Subcutaneous abdominal adipose tissue (tissue), 5 donors: ENCODE measurements at regions not wholly inside any gene's neighbourhood (a gene's known extent, or its start where the extent isn't known, plus 50 kb on each side); places are given as distances from the start of the nearest gene placed in this dataset.

Experiments used
- H3K27ac ChIP-seq: one replicate; pipeline ENCODE4 v1.7.0; 2013; ENCODE audit warnings: low read depth, mild to moderate bottlenecking, inconsistent platforms, low read length, moderate library complexity
- H3K27me3 ChIP-seq, 5 donors: one replicate each; pipeline ENCODE4 v1.7.0; 2013; ENCODE audit warnings: low read length in 5 of 5, inconsistent platforms in 1 of 5; ENCODE audit not compliant: control insufficient read depth in 5 of 5, insufficient read depth in 4 of 5
- H3K36me3 ChIP-seq, 5 donors: one replicate each; pipeline ENCODE4 v1.7.0; 2013; ENCODE audit warnings: low read length in 5 of 5; ENCODE audit not compliant: control insufficient read depth in 5 of 5, insufficient read depth in 5 of 5
- H3K4me1 ChIP-seq, 5 donors: one replicate each; pipeline ENCODE4 v1.7.0; 2013; ENCODE audit warnings: low read length in 5 of 5, mild to moderate bottlenecking in 3 of 5, moderate library complexity in 1 of 5; ENCODE audit not compliant: control insufficient read depth in 5 of 5, insufficient read depth in 5 of 5
- H3K4me3 ChIP-seq, 5 donors: one replicate each; pipeline ENCODE4 v1.7.0; 2013; ENCODE audit warnings: low read length in 5 of 5, low read depth in 1 of 5
- H3K9ac ChIP-seq, 5 donors: one replicate each; pipeline ENCODE4 v1.7.0; 2013; ENCODE audit warnings: low read length in 5 of 5, mild to moderate bottlenecking in 4 of 5, moderate library complexity in 3 of 5
- H3K9me3 ChIP-seq, 5 donors: one replicate each; pipeline ENCODE4 v1.7.0; 2013; ENCODE audit warnings: low read length in 5 of 5; ENCODE audit not compliant: control insufficient read depth in 5 of 5
- donor health status: healthy.
- donor health status: healthy.
- donor health status: healthy.
- donor health status: healthy.
- donor health status: healthy.

DNA sequence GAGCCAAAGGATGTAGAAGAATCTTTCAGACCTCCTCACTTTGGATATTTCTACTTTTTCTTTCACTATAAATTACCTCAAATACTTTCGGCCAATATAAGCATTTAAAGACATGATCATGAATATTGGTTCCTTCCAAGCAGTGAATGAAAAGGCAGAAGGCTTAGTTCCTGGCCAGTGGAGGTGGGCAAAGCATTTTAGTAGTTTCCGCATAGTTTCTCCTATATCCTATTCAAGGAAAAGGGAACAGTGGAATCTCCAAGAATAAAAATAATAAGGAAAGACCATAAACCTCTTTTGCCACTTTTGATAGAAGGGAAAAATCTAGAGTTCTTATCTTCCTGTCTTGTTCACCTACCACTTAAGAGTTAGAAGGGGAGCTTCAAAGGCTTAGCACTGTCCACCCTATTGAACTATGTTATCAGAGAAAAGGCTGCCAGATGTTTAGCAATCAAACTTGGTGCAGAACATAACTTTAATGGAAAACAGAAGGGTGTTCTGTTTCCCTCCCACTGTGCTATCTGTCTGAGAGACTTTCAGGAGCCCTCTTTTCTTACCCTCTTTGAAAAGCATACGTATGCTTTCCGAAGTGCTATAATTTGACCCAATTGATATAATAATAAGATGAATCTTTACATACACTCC, 155.6 kb upstream of the DPH6 start:
- peaks cover 1 to 27% (median 11%) of the 10 kb centered on the region in 5 donors for H3K4me1 ChIP-seq
- H3K27ac ChIP-seq = no peak overlapping the region
- no peaks in the 10 kb centered on the region for H3K9me3 ChIP-seq
- no peak overlapping the region for H3K9ac ChIP-seq
- H3K36me3 ChIP-seq = no peaks in the 10 kb centered on the region
- no peaks in the 10 kb centered on the region for H3K27me3 ChIP-seq
- no peak overlapping the region for H3K4me3 ChIP-seq

- Histone ChIP-seq H3K4me1 (peaks cover 1 to 13% (median 11%) of the 10 kb centered on the region in 5 donors), H3K36me3 (no peaks in the 10 kb centered on the region), H3K9me3 (no peaks in the 10 kb centered on the region), H3K27me3 (no peaks in the 10 kb centered on the region), H3K4me3 (no peak overlapping the region), H3K9ac (no peak overlapping the region), H3K27ac (no peak overlapping the region)
Observed at GRCh38 chr15:35702946-35703495, 157.1 kb upstream of the DPH6 start.

DNA sequence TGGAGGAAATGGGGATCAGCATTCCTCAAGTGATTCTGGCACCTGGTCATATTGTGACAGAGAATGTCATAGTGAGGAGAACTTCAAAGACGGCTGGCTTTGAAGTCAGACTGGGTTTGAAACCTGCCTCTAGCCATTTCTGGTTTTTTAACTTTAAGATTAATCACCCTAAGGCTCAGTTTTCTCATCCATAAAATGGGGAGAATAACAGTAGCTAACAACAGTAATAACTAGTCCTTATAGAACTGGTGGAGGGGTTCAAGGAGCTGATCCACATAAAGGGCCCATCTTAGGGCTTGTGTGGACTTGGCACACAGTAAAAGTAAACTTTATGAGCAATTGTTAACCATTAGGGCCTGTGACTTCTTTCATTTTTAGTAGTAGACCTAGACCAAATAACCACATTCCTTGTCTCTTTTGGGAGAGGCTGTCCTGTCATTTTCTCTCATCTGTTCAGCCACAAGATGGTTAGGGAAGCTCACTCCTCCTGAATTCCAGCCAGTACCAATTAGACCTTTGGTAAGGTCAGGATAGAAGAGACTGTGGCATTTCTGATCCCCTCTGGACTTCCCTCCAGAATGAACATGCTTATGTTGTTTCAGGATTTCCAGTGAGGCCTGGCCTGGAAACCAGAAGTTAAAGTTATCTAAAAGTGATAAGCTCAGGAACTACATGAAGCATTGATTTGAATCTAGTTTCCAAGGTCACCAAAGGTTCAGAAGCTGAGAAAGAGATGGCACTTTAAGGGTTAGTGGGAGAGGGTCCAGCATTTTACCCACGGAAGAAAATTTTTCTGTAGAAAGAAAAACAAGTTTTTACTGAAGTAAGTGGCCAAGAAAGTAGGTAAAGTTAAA, 159.3 kb upstream of the DPH6 start:
- Histone ChIP-seq H3K36me3 (no peaks in the 10 kb centered on the region), H3K27me3 (no peaks in the 10 kb centered on the region), H3K4me3 (no peak overlapping the region), H3K27ac (no peak overlapping the region), H3K9me3 (no peaks in the 10 kb centered on the region), H3K4me1 (peaks cover 1 to 15% (median 12%) of the 10 kb centered on the region in 5 donors), H3K9ac (no peak overlapping the region)

DNA sequence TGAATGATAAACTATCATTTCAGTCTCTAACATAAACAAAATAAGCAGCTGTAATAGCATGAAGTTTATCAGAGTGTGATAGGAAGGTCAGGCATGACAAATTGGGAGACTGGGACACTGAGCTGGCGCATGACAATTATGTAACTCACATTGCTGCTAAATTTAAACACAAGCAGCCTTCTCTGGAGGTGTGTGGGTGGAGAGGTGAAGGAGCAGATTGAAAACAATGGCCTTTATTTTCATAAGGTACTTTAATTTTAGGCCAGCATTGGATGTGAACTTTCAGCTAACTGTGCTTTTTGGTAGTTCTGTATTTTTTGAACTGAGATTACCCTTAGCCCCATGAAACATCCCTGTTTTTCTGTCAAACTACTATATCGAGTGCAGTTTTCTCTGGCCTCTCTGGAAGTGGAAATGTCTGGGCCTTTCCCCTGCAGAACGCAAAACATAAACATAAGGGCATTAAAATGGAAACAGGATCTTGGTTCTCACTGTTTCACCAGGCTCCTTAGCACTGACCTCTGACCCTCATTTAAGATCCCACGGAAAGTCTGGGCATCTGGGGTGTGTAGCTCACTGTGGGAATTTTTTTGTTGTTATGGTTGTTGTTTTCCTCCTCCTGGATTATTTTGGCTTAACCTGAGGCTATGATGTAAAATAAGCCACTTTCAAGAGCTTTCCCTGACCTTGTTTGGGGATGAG, 160.1 kb upstream of the DPH6 start:
- no peak overlapping the region for H3K9ac ChIP-seq
- H3K36me3 ChIP-seq = no peaks in the 10 kb centered on the region
- H3K4me1 ChIP-seq = peaks cover 1 to 15% (median 13%) of the 10 kb centered on the region in 5 donors
- H3K27me3 ChIP-seq = no peaks in the 10 kb centered on the region
- no peak overlapping the region for H3K27ac ChIP-seq
- H3K4me3 ChIP-seq = no peak overlapping the region
- no peaks in the 10 kb centered on the region for H3K9me3 ChIP-seq

DNA sequence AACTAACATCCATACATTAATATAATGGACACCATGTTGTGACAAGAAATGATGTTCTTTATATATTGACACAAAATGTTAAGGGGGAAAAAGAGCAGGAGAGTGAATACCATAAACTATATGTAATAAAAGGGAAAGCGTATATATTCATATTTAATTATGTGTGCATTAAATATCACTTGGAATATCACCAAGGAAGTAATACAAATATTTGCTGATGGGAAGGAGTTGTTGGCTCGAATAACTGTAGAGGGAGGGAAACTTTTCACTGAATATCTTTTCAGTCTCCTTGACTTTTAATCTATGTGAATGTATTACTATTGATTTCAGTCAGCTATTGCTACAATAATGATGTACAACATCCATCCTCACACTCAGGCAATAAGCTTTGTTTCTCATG, 167.0 kb upstream of the DPH6 start:
- Histone ChIP-seq H3K4me3 (no peak overlapping the region), H3K4me1 (peaks cover 0 to 9% (median 0%) of the 10 kb centered on the region in 5 donors), H3K9ac (no peak overlapping the region), H3K9me3 (peaks cover 0 to 2% (median 0%) of the 10 kb centered on the region in 5 donors), H3K36me3 (no peaks in the 10 kb centered on the region), H3K27me3 (no peaks in the 10 kb centered on the region), H3K27ac (no peak overlapping the region)

GRCh38 chr15:35713733-35714132, 167.8 kb upstream of the DPH6 start:
- Histone ChIP-seq H3K27me3 (no peaks in the 10 kb centered on the region), H3K36me3 (no peaks in the 10 kb centered on the region), H3K27ac (no peak overlapping the region), H3K4me1 (peaks cover 0 to 9% (median 0%) of the 10 kb centered on the region in 5 donors), H3K9me3 (peaks cover 0 to 2% (median 0%) of the 10 kb centered on the region in 5 donors), H3K9ac (no peak overlapping the region), H3K4me3 (no peak overlapping the region)

DNA sequence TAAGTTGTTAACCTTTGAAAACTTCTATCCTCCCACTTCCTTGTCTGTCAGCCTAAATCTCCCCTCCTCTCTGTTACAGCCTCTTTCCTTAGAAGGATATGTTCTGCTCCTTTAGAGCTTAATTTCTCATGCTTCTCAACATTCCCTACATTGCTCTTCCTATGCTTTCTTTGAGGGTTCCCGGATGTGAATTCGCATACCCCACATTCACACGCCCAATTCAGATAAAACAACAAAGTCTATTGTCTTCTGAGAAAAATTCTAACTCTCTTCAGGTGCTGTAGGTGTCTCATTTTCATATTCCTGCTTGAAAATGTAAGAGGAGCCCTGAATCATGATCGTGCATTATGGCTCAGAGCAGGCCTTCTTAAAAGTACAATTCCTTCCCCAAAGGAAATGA, 171.8 kb upstream of the DPH6 start:
- Histone ChIP-seq H3K4me1 (no peaks in the 10 kb centered on the region), H3K9ac (no peak overlapping the region), H3K36me3 (no peaks in the 10 kb centered on the region), H3K9me3 (peaks cover 0 to 2% (median 0%) of the 10 kb centered on the region in 5 donors), H3K27me3 (no peaks in the 10 kb centered on the region), H3K27ac (no peak overlapping the region), H3K4me3 (no peak overlapping the region)

- Histone ChIP-seq H3K9ac (no peak overlapping the region), H3K4me3 (no peak overlapping the region), H3K27ac (no peak overlapping the region), H3K9me3 (peaks cover 0 to 1% (median 0%) of the 10 kb centered on the region in 5 donors), H3K4me1 (no peaks in the 10 kb centered on the region), H3K27me3 (no peaks in the 10 kb centered on the region), H3K36me3 (no peaks in the 10 kb centered on the region)
Observed at GRCh38 chr15:35720019-35720418, 174.1 kb upstream of the DPH6 start.

- Histone ChIP-seq H3K27me3 (no peaks in the 10 kb centered on the region), H3K36me3 (no peaks in the 10 kb centered on the region), H3K4me1 (no peaks in the 10 kb centered on the region), H3K9me3 (no peaks in the 10 kb centered on the region), H3K9ac (no peak overlapping the region), H3K4me3 (no peak overlapping the region), H3K27ac (no peak overlapping the region)
Observed at GRCh38 chr15:35720984-35721383, 175.0 kb upstream of the DPH6 start.

GRCh38 chr15:35721751-35722150, 175.8 kb upstream of the DPH6 start:
- Histone ChIP-seq H3K4me3 (no peak overlapping the region), H3K9me3 (no peaks in the 10 kb centered on the region), H3K36me3 (no peaks in the 10 kb centered on the region), H3K9ac (no peak overlapping the region), H3K27me3 (no peaks in the 10 kb centered on the region), H3K4me1 (no peaks in the 10 kb centered on the region), H3K27ac (no peak overlapping the region)
